DOHH2 (cell line): ENCODE measurements at regions not wholly inside any gene's neighbourhood (a gene's known extent, or its start where the extent isn't known, plus 50 kb on each side); places are given as distances from the start of the nearest gene placed in this dataset.

Experiments used
- CTCF ChIP-seq: fragments of 200-600 bp; sonication (generic); IDR thresholded peaks from one replicate; pipeline ENCODE4 v1.5.1; 2014; ENCODE audit warnings: antibody characterized with exemption, mild to moderate bottlenecking, low read depth, low read length; ENCODE audit not compliant: poor library complexity, severe bottlenecking
- EZH2phosphoT487 ChIP-seq: fragments of 200-600 bp; sonication (generic); IDR thresholded peaks from 2 replicates; pipeline ENCODE4 v1.6.1; 2017; ENCODE audit warnings: borderline replicate concordance, mild to moderate bottlenecking, antibody characterized with exemption, low read length, moderate library complexity, mixed read lengths

- no peak for TF ChIP-seq CTCF
- no peak for TF ChIP-seq EZH2phosphoT487
These were observed 88.5 kb downstream of the NPIPB11 start for GRCh38 chr16:29318037-29318436.
